CD4-positive, alpha-beta T cell treated with Interleukin-12 subunit alpha and Interleukin-12 subunit beta, for 1 hour (primary cell): ENCODE measurements at regions not wholly inside any gene's neighbourhood (a gene's known extent, or its start where the extent isn't known, plus 50 kb on each side); places are given as distances from the start of the nearest gene placed in this dataset.

Experiments
- DNase-seq: peaks from one replicate; pipeline ENCODE4 v3.0.0-alpha.2; 2020

DNA sequence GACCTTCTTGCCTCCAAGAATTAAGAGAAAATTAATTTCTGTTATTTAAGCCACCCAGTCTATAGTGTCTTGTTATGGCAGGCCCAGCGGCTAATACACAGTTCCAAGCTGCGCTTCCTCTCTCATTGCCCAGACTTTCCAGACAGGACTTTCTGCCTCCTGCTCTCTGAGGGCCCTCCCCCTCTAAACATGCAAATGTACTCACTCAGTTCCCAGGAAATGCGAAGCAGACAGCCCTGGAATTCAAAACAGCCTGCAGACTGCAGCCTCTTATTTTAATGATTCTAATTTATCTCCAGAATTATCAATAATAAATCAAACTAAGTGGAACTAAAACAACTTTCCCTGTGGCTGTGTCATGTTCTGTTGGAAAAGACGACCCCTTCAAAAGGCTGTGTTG, 115.5 kb upstream of the ISX start:
- DNase-seq, result no peak

- no peak for DNase-seq
Observed at GRCh38 chr22:34951212-34951611, 114.7 kb upstream of the ISX start.

DNA sequence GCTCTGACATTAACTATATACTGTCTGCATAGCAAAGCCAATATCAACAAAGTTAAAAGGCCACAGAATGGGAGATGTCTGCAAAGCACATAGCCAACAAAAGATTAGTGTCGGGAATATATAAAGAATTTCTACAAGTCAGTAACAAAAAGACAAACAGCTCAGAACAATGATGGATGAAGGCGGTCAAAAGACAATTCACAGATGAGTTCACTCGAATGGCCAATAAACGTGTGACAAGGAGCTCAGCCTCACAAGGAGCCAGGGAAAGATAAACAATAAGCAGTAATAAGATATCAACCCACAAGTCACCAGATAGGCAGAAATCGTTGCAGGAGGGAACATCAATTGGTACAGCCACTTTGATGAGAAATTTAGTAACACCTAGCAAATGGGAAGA, 106.0 kb upstream of the ISX start:
- no peak for DNase-seq

DNA sequence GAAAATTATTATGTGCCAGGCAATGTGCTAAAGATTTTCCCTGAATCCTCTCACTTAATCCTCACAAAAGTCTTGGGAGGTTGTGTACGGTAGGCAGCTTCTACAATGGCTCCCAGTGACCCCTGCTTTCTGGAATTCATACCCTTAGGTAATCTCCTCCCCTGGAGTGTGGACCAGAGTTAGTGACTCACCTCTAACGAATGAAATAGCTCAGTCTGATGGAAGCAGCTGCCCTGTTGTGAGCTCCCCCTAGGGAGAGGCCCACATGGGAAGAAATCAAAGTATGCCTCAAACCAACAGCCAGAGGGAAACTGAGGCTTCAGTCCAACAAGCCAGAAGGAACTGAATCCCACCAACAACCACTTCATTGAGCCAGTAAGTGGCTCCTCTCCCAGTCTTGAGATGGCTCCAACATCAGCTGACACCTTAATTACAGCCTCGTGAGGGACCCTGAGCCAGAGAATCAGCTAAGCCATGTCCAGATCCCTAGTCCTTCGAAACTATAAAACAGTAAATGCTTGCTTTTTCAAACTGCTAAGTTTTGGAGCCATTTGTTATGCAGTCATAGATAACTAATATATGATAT, 98.9 kb upstream of the ISX start:
- no peak for DNase-seq

- no peak for DNase-seq
Observed at GRCh38 chr22:34969001-34969790, 96.8 kb upstream of the ISX start.

- DNase-seq, result no peak
Observed at GRCh38 chr22:34971456-34971855, 94.5 kb upstream of the ISX start.

DNA sequence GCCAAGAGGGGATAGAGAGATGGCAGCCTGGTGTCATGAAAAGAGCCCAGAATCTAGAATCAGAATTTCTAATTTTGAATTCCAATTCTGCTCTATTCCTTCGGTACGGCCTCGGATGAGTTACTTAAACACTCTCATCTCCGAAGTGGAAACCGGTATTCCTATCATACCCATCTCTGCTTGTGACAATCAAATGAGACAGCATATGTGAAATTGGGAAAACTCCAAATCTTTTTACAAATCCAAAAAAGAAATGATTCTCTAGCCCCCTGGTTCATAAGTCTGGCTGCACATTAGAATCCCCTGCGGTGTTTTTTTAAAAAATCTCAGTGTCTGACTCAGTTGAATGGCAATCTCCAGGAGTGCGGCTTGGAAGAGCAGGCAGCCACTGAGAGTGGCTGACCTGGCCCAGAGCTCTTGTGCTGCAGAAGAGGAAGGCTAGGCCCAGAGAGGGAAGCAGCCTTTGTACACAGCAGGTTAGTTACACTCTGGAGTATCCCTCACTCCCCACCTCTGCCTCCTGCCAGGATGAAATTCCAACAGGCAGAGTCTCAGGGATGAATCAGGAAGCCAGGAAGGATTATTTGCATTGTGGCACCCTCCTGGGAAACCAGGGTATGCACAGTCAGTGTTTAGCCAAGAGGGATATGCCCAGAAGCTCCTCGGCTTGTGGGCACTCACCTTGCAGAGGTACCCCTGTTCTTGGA, 93.6 kb upstream of the ISX start:
- no peak for DNase-seq

DNA sequence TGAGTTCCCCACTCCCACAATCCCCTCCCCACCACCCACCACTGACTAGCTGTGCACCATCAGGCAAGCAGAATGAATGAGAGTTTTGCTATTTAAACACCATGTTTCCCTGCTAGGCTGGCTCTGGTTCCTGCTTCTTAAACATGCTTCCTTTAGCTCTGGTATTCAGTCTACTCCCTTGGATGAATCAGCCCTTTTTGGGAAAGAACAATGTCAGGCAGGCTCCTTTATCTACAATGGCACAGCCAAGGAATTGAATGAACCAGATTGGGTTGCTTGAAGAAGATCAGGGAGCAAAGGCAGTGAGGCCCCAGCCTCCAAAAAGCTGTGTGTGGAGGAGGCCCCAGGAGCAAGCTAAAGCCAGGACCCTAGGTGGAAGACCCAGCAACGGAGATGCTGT, 92.9 kb upstream of the ISX start:
- DNase-seq, result no peak

DNA sequence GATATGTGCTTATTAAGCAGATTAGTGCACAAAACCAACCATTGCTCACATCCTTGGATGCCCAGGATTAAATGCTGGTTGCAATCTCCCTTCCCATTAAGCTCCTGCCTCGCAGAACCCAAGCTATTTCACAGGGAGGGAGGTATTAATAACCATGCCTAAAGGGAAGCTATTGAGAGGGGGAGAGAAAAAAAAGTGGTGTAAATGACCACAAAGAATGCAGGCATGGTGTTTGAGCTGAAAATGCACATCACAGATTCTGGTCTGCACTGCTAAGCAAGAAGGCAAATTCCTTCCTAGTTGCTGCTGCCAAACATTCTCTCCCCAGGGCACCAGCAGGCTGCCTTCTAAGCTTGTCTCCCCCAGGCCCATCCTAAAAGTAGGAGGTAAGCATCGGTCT, 92.0 kb upstream of the ISX start:
- no peak for DNase-seq

- DNase-seq, result no peak
Observed at GRCh38 chr22:34975721-34976120, 90.2 kb upstream of the ISX start.

DNA sequence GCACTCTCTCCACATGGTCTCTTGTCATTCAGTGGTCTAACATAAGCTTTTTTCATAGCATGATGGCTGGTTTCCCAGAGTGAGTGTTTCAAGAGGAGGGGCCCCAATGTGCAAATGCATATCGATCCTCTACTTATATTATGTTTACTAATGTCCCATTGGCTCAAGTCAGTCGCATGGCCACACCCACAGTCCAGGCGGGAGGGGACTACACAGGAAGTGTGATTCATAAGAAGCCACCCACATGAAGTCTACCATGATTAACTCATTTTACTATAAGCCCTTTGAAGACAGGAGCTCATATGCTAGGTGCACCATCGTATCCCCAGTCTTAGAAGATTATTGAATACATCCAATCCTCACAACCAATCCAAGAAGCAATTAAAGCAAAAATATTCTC, 89.5 kb upstream of the ISX start:
- DNase-seq, result no peak

- no peak for DNase-seq
Observed at GRCh38 chr22:34976886-34977285, 89.1 kb upstream of the ISX start.

- DNase-seq, result no peak
Observed at GRCh38 chr22:34986523-34986922, 79.4 kb upstream of the ISX start.

DNA sequence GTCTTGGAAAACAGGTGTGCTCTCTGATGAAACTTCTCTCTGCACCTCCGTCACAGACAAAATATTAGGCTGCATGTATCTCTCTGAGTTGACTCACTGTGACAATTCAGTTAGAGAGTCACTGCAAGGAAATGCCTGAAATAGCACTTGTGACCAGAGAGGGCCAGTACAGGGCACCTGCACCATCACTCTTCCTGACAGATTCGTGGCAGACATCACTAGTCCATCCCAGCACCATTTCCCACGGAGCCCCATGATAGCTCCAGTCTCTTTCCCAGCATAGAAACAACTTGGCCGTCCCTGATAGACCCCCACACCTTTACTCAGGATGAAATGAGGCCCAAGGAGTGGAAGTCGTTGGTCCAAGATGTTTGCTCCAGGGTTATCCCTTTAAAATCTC, 73.3 kb upstream of the ISX start:
- no peak for DNase-seq

DNA sequence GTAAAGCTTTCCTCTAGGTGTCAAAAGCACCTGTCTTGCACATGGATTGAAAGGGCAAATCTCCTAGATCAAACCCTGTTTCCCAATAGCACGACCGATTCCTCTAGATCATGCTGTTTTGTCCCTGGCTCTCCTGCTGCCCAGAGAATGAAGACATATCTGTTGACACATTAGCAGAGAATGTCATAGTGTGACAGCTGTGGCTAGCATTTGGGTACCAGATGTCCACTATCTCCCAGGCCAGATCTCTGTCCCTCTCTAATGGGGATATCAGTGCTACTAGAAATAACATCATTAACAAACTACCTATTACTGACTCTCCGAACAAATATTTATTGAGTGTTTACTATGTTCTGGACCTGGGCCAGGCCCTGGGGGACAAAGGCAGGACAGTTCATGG, 72.4 kb upstream of the ISX start:
- no peak for DNase-seq

DNA sequence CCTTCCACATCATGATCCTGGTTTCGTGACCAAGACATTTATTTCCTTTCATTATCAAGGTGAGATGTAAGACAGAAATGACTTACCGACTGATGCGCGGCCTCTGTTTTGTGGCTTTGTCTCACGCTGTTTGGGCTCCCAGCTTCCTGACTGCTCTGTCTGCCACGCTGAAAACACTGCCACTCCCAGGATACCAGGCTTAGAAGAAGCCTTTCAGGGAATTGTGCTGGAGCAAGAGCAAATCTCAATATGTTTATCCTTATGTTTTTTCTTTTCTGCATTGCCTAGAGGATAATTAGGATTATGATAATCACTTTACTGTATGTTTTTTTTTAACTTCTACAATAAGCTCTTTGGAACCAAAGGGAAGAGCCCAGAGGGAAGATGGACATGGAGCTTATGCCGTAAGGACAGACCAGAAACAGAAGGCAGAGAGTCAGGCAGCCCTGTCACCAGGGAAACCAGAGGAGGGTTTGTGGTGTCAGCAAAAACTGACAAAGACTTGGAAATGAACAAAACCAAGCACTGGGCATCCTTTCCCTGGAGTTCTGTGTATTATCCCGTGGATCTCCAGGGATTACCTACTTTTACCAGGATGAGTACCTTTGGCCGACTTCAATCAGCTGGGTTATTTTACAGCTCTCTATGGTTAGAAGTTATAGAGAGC, 68.2 kb upstream of the ISX start:
- DNase-seq, result no peak

DNA sequence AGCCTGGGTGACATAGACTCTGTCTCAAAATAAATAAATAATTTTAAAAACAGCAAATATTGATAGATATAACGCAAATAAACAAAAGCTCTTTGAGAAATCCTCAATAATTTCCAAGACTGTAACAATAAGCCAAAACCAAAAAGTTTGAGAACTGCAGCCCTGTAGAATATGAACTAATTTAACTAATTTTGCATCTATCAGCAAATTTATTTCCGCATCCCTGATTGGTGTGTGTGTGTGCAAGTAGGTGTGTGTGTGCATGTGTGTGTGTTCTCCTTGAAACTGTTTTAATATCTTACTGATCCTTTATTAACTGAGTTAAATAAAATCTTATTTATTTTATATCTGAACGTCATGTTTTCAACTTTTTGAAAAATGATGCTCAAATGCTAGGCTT, 67.0 kb upstream of the ISX start:
- no peak for DNase-seq

DNA sequence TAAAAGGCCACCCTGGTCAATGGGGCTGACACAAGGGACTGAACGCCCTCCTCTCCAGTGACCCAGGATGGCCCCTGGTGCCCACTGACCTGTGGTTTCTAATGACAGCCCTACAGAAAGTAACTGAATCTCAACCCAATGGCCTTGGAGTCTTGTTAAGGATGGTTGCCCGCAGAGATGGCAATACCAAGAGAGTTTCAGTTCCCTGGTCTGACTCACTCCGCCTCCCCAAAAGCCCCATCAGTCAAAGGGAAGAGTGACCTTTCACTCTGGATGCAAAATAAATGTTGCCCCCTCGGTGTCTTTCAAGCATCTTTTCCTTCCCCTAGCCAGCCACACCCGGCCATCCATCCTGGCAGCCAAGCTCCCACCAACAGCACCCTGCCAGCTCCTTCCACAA, 57.7 kb upstream of the ISX start:
- no peak for DNase-seq

DNA sequence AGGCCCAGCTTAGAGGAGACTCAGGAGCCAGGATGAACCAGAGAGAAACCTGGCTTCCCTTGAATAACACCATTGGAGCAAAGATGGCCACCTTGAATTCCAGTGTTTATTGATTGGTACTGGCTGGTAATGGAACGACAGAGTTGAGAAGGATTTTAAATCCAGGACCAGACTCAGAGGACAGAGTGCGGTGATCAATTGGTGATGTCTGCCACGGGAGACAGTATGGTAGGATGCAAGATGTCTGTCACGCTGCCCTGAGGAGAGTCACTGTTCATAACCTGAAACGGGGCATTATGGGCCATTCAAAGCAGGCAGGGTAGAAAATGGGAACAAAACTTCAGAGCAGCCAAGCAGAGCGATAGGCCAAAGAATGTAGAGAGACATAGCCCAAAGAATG, 55.4 kb upstream of the ISX start:
- DNase-seq, result no peak

DNA sequence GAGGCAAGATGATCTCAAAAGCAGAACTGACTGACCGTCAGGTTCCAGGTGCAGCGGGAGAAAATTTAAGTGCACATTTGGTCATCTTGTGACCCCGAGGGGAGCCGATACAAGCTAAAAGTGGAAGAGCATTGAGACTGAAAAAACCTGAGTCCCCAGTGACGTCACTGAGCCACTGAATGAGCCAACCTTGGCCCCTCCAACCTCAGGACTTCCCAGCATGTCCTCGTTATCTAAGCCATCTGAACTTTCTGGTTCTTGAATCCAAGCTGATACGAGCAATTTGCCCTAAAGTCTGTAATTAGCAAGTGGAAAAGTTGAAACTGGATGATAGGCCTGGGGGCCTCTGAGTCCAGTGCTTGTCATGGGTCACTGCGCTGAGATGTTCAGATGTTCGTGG, 51.1 kb upstream of the ISX start:
- no peak for DNase-seq
